ENCODE measurements at regions not wholly inside any gene's neighbourhood (a gene's known extent, or its start where the extent isn't known, plus 50 kb on each side); places are given as distances from the start of the nearest gene placed in this dataset.

DNA sequence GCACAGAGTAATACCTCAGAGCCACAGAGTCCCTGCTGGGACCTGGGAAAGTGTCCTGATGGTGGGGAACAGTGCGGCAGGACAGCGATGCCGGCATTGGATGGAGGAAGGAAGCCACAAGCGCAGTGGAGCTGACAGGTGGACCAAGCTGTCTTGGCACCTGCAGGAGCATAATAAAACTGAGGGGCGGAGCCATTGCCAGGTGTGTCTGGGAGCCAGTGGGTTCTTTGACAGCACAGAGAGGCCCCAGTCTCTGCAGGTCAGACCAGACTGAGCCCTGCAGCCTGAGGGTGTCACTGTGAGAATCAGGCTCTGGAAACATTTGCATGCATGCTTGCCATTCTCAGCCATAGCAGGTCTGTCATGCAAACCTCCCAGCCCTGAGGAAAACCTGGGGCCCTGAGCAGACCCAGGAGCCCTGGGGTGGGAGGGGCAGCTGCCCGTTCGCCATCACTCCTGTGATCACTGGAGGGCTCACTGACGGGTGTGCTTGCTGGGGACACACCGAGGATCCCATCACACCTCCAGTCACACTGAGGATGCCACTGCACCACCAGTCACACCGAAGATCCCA lies 210.5 kb upstream of the HDAC4 start:
- TF ChIP-seq, protein P1, sequence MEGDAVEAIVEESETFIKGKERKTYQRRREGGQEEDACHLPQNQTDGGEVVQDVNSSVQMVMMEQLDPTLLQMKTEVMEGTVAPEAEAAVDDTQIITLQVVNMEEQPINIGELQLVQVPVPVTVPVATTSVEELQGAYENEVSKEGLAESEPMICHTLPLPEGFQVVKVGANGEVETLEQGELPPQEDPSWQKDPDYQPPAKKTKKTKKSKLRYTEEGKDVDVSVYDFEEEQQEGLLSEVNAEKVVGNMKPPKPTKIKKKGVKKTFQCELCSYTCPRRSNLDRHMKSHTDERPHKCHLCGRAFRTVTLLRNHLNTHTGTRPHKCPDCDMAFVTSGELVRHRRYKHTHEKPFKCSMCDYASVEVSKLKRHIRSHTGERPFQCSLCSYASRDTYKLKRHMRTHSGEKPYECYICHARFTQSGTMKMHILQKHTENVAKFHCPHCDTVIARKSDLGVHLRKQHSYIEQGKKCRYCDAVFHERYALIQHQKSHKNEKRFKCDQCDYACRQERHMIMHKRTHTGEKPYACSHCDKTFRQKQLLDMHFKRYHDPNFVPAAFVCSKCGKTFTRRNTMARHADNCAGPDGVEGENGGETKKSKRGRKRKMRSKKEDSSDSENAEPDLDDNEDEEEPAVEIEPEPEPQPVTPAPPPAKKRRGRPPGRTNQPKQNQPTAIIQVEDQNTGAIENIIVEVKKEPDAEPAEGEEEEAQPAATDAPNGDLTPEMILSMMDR (IDR thresholded peaks at IDR 0.05; ENCODE audit: low read depth, low read length) = no peak
- no peak overlapping the region for H3K4me3 ChIP-seq (ENCODE audit: low read depth, low read length)

DNA sequence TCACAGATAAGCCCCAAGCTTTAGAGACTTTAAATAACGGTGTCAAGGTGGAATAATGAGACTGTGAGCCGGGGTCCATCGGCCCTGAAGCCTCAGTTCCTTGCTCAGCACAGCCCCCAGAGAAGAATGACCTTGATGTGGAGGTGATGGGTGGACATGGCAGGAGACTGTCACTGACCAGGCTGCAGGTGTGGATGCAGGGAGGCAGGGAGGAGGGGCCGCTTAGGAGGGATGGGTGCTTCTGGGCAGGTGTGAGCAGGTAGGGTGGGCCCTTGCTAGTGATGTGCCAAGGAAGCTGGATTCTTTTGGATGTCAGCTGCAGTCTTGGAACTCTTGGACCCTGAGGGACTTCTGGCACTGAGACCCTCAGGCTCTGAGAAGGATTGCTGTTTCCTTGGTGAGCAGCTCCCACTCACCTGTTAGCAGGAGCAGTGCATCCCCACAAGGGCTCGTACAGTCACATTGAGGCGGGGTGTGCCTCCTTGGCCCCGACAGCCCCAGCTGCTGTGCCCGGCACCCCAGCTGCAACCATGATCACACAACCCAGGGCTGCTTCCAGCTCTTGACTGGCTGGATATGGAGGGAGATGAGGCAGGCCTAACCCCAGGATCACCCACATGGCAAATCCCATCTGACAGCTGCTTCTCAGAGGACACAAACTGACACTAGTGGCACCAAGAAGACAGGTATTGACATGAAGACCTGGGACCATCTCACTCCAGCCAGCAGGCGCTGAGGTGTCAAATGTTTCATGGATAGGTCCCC lies 209.8 kb upstream of the HDAC4 start:
- H3K4me3 ChIP-seq (ENCODE audit: low read depth, low read length) = no peak overlapping the region
- TF ChIP-seq, protein P1 (IDR thresholded peaks at IDR 0.05; ENCODE audit: low read depth, low read length) = no peak

DNA sequence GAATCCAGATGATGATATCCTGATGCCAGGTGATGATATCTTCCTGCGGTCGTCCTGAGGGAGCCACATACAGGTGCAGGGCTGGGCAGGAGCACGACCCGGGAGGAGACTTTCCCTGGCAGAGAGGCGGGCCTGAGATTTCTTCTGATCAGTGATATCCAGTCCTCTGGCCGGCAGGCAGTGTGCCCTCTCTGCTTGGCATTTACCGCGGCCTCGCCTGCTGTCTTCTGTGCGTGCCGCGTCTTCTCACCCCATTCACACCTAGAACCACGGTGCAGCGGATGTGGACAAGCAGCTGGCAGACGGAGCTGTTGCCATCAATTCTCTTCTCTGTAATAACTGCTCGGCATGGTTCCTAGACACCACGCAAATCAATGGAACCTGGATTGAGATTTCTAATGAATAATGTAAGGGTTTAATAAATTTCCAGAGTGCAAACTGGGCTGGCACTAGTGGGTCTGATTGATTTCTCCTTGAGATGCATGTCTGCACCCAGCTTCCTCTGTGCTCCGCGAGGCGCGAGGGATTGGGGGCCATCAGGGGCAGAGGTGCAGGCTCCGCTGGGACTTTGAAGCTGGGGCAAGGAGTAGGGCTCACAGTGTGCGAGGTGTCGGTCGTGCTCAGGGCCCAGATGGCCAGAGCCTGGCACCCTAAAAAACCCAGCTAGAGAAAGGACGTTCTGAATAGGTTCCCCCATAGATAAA lies 208.9 kb upstream of the HDAC4 start:
- no peak overlapping the region for H3K4me3 ChIP-seq (ENCODE audit: low read depth, low read length)
- TF ChIP-seq, protein P1 (IDR thresholded peaks at IDR 0.05; ENCODE audit: low read depth, low read length) = no peak

DNA sequence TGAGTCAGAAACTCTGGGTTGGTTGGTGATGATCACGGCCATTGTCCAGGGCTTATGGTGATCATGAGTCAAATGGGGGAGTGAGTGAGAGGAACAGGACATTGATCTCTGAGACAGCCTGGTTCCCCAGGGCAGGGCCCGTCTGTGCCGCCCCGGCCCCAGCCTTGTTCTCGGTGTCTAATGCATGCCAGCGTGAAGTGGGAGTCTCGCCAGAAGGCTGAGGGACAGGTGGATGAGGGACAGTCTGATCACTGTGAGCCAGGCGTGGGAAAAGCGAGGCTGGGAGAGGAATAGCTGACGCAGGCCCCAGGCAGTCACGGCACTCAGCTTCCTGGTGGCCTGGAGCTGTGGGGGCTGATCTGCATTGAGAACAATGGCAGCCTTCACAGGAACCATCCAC lies 208.3 kb upstream of the HDAC4 start:
- TF ChIP-seq, protein P1 (IDR thresholded peaks at IDR 0.05; ENCODE audit: low read depth, low read length) = no peak
- no peak overlapping the region for H3K4me3 ChIP-seq (ENCODE audit: low read depth, low read length)

DNA sequence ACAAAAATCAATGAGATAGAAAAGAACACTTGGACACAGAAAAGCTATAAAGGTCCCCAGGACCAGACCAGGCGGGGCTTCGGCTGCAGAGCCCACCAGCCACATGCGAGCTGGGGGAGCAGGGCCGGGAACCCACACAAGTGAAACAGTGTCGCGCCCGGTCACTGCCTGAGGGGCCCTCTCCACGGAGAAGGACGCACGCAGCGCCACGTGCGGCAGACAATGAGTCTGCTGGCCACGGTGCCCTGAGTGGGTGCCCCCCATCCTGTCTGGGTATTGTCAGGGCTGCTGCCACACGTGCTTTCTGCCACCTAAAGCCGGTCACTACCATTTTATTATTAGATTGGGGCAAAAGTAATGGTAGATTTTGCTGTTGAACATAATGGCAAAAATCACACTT lies 207.9 kb upstream of the HDAC4 start:
- TF ChIP-seq, protein P1 (IDR thresholded peaks at IDR 0.05; ENCODE audit: low read depth, low read length) = no peak
- H3K4me3 ChIP-seq (ENCODE audit: low read depth, low read length) = no peak overlapping the region

DNA sequence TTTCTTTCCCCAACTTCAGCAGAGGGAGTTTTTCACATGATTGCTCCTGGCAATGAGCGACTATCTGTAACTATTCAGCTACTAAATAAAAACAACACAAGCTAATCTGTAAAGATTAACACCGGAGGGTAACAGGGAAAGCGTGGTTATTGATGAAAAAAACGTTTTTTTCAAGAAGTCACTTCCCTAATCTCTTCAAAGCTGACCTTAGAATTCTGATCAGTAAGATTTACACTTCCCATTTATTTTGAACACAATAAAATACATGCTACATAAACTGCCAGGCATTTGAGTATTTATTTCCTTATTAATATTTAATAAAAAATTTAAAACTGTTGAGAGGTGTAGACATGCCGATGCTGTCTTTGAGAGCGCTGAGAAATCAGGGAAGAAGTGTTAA lies 207.4 kb upstream of the HDAC4 start:
- H3K4me3 ChIP-seq (ENCODE audit: low read depth, low read length) = no peak overlapping the region
- TF ChIP-seq, protein P1 (IDR thresholded peaks at IDR 0.05; ENCODE audit: low read depth, low read length) = no peak

Data from WI38 (cell line).